ENCODE measurements at regions not wholly inside any gene's neighbourhood (a gene's known extent, or its start where the extent isn't known, plus 50 kb on each side); places are given as distances from the start of the nearest gene placed in this dataset.

- ATAC-seq (no peak), DNase-seq (no peak)
- WGBS, 4 donors: 79 to 85% (median 80%) methylated on average over 4 of the region's 4 CpGs
- Histone ChIP-seq H3K36me3 (no peaks in the 10 kb centered on the region), H3K9me3 (peaks cover 0 to 2% (median 0%) of the 10 kb centered on the region in 12 donors), H3K27me3 (no peaks in the 10 kb centered on the region), H3K4me3 (no peak overlapping the region), H3K4me1 (peaks cover 0 to 19% (median 7%) of the 10 kb centered on the region in 12 donors), H3K27ac (no peak overlapping the region)
- no peak for TF ChIP-seq CTCF (IDR thresholded peaks at IDR 0.05)
- intact Hi-C loops (cut with DNase I): loop anchor here in 5 of 10 donors (5.0 to 10.0 kb wide), 7 partner anchors 43 to 185 kb away; no protein-coding TSS in a partner anchor
Measured at GRCh38 chr5:54829676-54830535, 155.5 kb downstream of the ESM1 start.

GRCh38 chr5:54829102-54829501, 156.3 kb downstream of the ESM1 start:
- ATAC-seq (no peak), DNase-seq (no peak)
- Histone ChIP-seq H3K27me3 (no peaks in the 10 kb centered on the region), H3K27ac (no peak overlapping the region), H3K36me3 (no peaks in the 10 kb centered on the region), H3K4me3 (no peak overlapping the region), H3K4me1 (peaks cover 0 to 12% (median 4%) of the 10 kb centered on the region in 12 donors), H3K9me3 (peaks cover 0 to 2% (median 0%) of the 10 kb centered on the region in 12 donors)
- TF ChIP-seq POLR2A (IDR thresholded peaks at IDR 0.05) (no peak), CTCF (IDR thresholded peaks at IDR 0.05) (no peak)
- intact Hi-C loops (cut with DNase I): no loop called here
- WGBS, 4 donors: 85 to 95% (median 91%) methylated on average over 8 of the region's 8 CpGs

- no peak overlapping the region for H3K4me3 ChIP-seq
- H3K36me3 ChIP-seq: no peaks in the 10 kb centered on the region
- DNase-seq: no peak
- TF ChIP-seq CTCF (IDR thresholded peaks at IDR 0.05): no peak
- no peak for TF ChIP-seq POLR2A (IDR thresholded peaks at IDR 0.05)
- intact Hi-C loops (cut with DNase I): no loop called here
- ATAC-seq: no peak
- no peak overlapping the region for H3K27ac ChIP-seq
- no peaks in the 10 kb centered on the region for H3K27me3 ChIP-seq
- peaks cover 0 to 2% (median 0%) of the 10 kb centered on the region in 12 donors for H3K9me3 ChIP-seq
- peaks cover 0 to 4% (median 0%) of the 10 kb centered on the region in 12 donors for H3K4me1 ChIP-seq
Measured at GRCh38 chr5:54828151-54828550, 157.2 kb downstream of the ESM1 start.

- Histone ChIP-seq H3K9me3 (peaks cover 0 to 2% (median 0%) of the 10 kb centered on the region in 12 donors), H3K36me3 (no peaks in the 10 kb centered on the region), H3K27me3 (no peaks in the 10 kb centered on the region), H3K4me1 (peaks cover 0 to 15% (median 4%) of the 10 kb centered on the region in 12 donors), H3K27ac (no peak overlapping the region), H3K4me3 (no peak overlapping the region)
- DNase-seq (no peak), ATAC-seq (no peak)
- no peak for TF ChIP-seq CTCF (IDR thresholded peaks at IDR 0.05)
- no peak for TF ChIP-seq POLR2A (IDR thresholded peaks at IDR 0.05)
- intact Hi-C loops (cut with DNase I): no loop called here
Measured at GRCh38 chr5:54825005-54825404, 160.4 kb downstream of the ESM1 start.
